Superior temporal gyrus (tissue), 1 donor: ENCODE measurements at regions not wholly inside any gene's neighbourhood (a gene's known extent, or its start where the extent isn't known, plus 50 kb on each side); places are given as distances from the start of the nearest gene placed in this dataset.

Source experiments
- DNase-seq: peaks from one replicate; pipeline ENCODE4 v3.0.0-alpha.2; 2016; ENCODE audit errors: extremely low spot score

GRCh38 chr5:15261269-15261995, 238.5 kb upstream of the FBXL7 start:
- no peak for DNase-seq

DNA sequence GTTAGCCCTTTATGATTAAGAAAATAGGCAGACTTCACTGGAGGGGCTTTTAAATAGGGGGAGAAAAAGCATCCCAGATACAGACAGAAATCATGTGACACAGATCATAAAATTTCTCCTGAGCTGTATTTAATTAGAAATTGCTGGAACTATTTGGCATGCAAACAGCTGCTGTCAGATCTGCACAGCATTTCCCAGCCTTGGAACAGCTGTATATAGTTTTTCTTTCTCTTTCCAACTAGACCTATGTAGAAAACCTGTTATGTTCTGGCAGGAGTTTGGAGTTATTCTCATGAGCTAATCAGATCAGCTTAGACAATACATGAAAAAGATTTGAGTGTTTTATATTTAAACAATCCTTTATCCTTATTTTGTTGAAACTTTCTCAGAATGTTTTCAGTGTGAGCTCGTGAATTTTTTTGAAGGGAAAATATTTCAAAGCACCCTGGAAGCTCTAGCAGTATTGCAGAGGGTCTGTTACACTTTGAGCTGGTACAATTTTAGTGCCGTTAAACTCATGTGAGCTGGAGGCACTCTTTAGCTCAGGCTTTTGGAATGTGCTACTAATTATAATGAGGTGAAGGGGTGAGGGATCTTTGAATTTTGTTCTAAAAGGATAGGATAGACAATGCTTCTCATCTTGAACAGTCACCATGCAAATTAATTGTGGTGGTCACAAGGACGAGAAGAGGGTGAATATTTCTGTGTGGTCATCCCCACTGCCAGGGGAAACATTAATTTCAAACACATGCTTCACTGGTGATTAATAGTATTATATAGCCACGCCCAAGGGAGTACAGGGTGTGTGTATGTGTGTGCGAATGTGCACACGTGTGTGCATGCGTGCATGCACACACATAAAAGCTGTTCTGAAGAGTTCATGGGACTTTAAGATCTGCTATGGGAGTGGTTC, 239.4 kb upstream of the FBXL7 start:
- no peak for DNase-seq

GRCh38 chr5:15256485-15256884, 243.5 kb upstream of the FBXL7 start:
- DNase-seq, result no peak

DNA sequence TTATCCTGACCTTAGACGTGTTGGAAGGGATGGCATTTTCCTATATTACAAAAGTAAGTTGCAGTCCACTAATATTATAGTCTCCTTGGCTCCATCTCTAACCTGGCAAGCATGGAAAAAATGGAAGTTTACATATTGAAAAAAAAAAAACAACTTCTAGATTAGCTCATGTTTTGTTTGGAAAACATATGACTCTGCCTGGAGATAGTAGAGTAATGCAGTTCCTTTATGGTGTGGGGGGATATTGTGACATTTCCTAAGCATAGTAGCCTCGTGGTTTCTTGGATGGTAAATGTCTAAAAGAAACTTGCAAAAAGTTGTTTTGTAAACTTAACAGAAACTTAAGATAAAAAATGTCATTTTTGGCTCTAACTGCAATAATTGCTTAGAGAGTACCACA, 244.4 kb upstream of the FBXL7 start:
- DNase-seq, result no peak

- DNase-seq, result no peak
Observed at GRCh38 chr5:15254607-15255006, 245.4 kb upstream of the FBXL7 start.

DNA sequence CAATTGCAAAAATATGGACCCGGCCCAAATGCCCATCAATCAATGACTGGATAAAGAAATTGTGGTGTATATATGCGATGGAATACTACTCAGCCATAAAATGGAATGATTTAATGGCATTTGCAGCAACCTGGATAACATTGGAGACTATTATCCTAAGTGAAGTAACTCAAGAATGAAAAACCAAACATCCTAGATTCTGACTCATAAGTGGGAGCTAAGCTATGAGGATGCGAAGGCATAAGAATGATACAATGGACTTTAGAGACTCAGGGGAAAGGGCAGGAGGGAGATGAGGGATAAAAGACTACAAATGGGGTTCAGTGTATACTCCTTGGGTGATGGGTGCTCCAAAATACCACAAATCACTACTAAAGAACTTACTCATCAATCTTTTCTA, 247.6 kb upstream of the FBXL7 start:
- DNase-seq, result no peak

- DNase-seq, result no peak
Observed at GRCh38 chr5:15249152-15249551, 250.8 kb upstream of the FBXL7 start.

DNA sequence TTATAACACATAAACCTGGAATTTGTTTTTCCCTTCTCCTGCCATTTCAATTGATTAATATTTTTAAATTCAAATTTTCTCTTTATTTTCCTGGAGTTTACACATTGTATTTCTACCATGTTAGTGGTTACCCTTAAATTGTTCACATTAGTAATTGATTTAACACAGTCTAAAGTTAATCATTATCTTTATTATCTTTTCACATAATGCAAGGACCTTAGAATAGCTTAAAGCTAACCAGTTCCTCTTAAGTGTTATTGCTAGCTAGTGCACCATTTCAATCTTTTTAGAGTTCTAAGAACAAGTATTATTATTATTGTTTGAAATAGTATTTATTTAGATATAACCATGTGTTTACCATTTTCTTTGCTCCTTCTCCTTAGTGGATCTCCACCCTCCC, 251.2 kb upstream of the FBXL7 start:
- DNase-seq, result no peak

GRCh38 chr5:15245913-15246312, 254.1 kb upstream of the FBXL7 start:
- no peak for DNase-seq

DNA sequence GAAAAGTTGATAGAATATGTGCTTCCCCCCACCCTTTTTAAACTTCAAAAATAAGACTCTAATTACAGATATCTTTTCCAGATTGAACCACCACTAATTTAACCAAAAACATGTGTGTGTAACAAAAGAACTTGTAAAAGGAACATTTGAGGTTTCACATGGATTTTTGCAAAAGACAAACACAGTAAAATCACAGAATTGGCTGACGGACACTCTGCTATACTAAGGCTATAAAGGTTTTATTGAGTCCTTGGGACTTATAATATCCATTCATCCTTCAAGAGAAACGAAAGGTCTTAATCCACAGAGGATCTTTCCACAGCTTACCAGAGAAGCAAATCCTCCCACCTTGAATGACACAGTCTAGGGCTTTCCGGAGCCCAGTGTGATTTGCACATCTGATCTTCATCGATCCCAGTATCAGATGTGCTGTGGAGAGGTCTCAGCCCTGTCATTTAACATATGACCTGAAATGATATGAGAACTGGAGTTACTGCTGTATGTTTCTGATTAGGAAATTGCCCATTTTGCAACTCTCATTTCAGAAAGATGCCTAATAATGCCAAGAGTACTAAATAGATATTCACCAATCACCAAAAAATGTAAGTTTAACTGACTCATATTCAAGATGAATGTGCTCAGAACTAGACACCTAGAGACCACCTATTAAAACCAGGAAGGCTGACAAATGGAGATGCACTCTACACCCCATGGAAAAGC, 256.5 kb upstream of the FBXL7 start:
- no peak for DNase-seq

- DNase-seq, result no peak
Observed at GRCh38 chr5:15241216-15241821, 258.7 kb upstream of the FBXL7 start.

- no peak for DNase-seq
Observed at GRCh38 chr5:15238006-15238405, 262.0 kb upstream of the FBXL7 start.

- no peak for DNase-seq
Observed at GRCh38 chr5:15236911-15237508, 263.0 kb upstream of the FBXL7 start.

DNA sequence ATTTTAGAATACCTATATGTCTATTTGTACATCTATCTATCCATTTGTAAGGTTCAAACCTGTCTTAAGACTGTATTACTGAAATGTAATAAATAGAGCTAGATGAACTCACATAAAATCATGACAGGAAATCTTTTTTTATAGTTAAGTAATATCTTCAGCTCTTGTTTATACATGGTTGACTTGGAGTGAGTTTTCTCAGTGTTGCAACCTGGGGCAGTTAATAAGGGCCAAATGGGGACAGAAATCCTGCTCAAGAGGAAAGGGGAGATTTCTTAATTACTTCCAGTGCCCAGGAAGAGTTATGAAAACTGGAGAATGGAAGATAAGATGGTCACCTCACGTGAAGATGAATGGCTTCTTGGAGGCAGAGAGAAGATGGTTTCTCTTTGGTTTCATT, 265.1 kb upstream of the FBXL7 start:
- no peak for DNase-seq

GRCh38 chr5:15234366-15234765, 265.6 kb upstream of the FBXL7 start:
- DNase-seq, result no peak

GRCh38 chr5:15233566-15233965, 266.4 kb upstream of the FBXL7 start:
- DNase-seq, result no peak

DNA sequence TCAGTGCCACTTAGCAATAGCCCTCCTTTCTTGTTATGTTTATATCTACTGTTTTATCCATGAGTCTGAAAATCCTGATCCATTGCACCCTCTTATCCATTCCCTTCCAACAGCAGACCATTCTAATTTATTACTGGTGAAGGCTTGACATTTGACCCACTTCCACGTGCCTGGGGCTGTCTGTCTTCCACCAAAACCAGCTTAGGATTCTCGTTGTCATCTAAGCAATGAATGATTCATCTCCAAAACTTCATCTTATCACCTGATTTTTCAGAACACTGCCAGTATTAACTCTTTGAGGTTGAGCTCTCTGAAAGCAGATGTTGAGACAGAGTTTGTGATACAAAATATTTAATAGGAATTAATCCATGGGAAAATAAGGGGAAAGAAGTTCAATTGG, 277.8 kb upstream of the FBXL7 start:
- no peak for DNase-seq

DNA sequence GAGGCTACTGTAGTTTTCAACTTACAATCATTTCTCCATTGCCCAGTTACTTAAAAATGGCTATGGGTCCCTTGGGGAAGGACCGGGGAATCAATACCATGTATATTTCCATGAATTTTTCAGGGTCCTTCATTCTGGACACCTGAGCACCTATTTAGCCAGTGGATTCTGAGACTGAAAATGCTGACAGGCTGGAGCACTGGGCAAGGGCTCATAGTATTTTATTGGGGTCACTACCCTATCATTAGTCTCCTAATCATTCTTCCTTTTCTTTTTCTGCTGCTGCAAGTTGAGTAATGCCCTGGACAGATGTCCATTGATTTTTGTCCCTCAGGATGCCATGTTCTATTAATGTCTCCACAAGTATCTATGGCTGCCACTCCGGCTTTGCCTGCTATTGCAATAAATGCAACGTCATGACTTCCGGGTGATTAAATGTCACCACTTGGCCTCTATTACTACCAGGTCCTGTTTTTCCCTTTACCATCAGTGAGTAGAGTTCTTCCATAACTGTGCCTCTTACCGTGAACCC, 279.3 kb upstream of the FBXL7 start:
- DNase-seq, result no peak

DNA sequence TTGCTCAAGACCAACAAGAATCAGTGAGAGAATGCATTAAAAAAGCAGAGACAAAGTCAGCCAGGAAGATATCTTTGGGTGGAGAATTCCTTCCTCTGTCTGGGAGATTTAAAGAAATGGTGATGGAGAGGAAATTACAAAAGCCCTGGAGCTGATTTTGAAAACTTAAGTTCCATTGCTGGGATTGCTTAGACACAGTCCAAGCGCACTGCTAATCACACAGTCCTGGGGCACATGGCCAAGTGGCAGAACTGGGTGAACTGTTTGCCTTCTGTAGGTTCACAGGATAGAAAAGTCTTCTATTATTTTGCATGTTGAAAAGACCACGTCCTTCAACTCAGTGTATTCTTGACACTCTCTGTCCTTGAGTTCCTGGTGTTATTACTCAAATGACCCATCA, 284.9 kb upstream of the FBXL7 start:
- DNase-seq, result no peak

DNA sequence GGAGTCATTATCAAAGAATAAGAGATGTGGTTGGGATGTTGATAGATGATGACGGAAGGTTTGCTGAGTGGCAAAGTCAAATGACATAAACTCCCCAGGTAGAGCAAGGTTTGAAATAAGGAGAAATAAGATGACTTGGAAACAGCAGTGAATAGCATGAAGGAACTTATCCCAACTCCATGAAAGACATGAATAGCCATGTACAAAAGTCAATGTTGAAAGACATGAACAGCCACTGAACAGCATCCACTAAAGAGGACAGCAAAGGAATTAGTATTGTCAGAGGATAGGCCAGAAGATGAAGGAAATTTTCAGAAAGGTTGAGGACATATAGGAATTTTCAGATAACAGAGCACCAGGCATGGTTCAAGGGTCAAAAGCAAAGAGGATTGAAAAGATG, 286.0 kb upstream of the FBXL7 start:
- DNase-seq, result no peak

- no peak for DNase-seq
Observed at GRCh38 chr5:15209053-15209762, 290.8 kb upstream of the FBXL7 start.
